ENCODE measurements at regions not wholly inside any gene's neighbourhood (a gene's known extent, or its start where the extent isn't known, plus 50 kb on each side); places are given as distances from the start of the nearest gene placed in this dataset.
"Not testable (repeated sequence)": the region's sequence is repeated elsewhere in the genome, so short reads cannot be mapped to it uniquely, and the experiment has no call there.

DNA sequence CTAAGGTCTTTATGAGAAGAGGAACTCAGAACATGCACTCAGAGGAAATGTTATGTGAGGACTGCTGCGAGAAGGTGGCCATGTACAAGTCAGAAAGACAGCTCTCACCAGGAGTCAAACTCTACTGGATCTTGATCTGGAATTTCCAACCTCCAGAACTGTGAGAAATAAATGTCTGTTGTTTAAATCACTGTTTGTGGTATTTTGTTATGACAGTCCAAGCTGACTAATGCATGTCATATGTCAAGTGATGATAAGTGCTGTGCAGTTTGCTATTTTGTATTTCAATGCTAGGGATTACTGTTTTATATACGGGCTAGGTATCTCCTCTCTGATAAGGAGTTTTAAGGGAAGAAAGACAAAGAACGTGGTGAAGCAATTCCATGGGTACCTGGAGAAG lies 162.3 kb downstream of the CPEB2 start:
- DNase-seq = no peak

DNA sequence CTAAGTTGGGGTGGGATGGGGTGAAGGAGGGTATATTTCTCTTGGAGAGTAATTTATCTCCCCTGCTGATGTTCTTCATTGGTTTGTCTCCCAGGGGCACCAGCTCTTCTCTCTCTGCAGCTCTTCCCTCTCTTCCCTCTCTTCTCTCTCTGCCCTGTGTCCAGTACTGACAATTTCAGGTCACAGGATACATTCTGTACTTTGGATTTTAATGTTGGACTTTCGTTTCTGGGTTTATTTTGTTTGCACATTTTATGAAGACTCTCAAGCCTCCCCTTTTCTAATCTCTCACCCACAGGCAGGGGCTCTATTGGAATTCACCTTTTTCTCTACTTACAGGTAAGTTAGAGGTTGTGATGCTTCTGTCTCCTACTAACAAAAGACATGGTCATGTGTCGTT lies 165.5 kb downstream of the CPEB2 start:
- DNase-seq = no peak

GRCh38 chr4:15168759-15169158 lies 166.5 kb downstream of the CPEB2 start:
- no peak for DNase-seq

- no peak for DNase-seq
Observed at GRCh38 chr4:15171725-15172124, 169.4 kb downstream of the CPEB2 start.

GRCh38 chr4:15173251-15173650 lies 171.0 kb downstream of the CPEB2 start:
- DNase-seq = no peak

- not testable (repeated sequence) for DNase-seq
Observed at GRCh38 chr4:15174168-15174567, 171.9 kb downstream of the CPEB2 start.

DNA sequence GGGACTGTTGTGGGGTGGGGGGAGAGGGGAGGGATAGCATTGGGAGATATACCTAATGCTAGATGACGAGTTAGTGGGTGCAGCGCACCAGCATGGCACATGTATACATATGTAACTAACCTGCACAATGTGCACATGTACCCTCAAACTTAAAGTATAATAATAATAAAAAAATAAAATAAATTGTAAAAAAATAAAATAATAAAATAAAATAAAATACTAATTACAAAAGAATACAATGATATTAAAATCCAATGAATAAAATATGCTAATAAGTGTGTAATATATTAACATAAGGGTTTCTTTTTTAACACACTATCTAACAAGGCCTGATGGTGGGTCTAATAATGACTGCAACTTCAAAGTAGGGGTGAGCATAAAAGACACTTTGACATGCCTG lies 177.6 kb downstream of the CPEB2 start:
- DNase-seq = not testable (repeated sequence)

DNA sequence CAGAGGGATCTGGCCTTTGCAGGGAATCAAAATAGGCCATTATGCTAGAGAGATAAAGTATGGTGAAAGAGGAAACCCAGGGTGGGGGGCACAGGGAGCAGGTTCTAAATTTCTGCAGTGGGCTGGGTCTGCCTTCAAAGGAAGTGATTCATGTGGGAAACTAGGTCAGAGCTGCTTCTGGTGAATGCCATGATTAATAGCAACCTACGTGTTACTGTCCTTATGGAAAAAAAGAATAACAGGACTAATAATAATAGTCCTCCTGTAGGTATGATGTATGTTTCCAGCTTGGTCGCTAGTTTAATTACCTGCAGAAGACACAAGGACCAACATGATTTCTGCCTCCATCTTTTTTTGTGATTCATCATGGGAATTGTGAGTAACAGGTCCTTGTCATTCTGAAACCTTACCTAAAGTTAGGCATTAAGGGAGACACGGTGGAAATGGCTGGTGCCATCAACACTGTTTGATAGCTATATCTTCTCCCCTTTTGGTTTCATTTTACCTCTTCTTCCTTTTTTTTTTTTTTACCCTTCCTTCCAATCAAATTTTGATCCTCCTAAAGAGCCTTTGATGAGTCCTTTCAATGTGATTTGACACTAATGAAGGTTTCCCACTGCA lies 180.4 kb downstream of the CPEB2 start:
- no peak for DNase-seq

DNA sequence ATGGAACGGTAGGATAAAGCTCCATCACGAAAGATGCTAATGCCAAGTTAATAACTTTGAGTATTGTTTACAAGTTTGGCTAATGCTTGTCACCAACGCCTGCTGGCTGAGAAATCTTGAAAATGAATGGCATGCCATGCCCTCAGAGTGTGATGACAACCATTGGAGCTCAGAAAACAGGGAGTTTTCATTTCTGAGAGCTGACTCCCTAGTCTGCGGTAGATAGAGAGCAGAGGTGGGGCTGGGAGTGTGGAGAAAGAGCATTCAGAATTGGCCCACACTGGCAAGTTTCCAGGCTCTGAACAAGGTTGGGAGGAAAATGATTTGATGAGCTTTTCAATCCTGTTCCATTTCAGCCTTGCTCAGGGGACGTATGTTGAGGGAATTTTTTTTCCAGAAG lies 183.9 kb downstream of the CPEB2 start:
- DNase-seq = no peak

DNA sequence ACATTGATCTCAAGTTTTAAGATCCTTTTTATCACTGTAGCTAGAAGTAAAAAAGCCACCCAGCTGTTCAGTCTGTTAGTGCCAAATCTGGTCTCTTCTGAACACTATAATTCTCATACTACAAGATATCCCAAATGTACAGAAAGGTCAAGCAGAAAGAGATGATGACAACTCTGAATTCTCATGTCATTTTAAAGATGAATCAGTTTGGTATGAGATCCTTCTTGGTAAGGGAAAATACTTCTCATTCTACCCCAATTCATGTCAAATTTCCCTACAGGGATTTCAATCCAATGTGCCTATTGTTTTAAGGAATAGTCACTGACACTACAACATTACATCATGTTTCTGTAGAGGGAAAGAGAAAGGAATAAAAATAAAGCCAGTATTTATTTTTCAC lies 184.5 kb downstream of the CPEB2 start:
- no peak for DNase-seq

DNA sequence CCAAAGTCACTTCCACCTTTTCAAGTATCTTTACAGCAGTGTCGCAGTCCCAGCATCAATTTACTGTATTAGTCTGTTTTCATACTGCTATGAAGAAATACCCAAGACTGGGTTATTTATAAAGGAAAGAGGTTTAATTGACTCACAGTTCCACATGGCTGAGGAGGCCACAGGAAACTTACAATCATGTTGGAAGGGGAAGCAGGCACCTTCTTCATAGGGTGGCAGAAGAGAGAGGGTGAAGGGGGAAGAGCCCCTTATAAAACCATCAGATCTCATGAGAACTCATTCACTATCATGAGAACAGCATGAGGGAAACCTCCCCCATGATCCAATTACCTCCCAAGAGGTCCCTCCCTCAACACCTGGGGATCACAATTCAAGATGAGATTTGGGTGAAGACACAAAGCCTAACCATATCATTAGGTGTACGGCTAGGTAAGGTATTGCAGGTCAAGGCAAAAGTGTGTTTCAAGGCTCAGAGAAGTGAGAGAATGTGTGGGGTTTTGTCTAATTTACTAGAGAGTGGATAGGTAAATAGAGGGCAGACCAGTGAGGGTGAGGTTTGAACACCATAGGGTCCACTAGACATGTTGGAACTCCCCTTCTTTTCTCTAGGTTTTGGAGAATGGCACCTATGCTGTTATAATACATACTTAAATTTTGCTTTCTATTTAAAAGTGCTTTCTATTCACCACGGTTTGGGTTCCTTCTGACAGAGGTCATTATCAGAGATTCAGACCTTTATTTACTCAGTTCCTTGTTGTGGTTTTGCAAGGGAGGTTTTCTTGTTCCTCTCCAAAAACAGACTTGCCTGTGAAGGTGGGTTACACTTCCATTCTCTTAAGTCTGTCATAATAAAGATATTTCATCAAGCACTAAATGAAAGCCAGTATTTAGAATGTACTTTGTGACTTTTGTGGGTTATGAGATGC lies 186.6 kb downstream of the CPEB2 start:
- DNase-seq = no peak

GRCh38 chr4:15194520-15194919 lies 192.2 kb downstream of the CPEB2 start:
- DNase-seq = no peak

DNA sequence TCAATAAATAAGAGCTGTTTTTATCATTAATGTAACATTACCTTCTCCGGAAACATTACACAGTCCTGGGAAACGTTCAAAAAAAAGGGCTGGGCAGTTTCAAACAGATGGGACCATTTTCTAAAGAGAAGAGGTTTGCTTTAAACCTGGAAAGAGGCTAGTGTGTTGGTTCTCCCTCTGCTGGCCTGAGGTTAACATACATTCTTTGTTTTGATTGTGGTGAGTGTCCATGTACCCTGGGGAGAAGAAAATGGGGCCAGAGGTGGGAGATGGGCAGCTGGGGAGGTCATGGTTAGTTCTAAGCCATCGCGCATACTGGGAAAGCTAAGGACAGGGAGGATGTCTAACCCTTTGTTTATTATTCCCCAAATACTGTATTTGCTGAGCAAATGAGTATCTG lies 194.7 kb downstream of the CPEB2 start:
- DNase-seq = peak in 1 of 2 experiments; percentile 0

DNA sequence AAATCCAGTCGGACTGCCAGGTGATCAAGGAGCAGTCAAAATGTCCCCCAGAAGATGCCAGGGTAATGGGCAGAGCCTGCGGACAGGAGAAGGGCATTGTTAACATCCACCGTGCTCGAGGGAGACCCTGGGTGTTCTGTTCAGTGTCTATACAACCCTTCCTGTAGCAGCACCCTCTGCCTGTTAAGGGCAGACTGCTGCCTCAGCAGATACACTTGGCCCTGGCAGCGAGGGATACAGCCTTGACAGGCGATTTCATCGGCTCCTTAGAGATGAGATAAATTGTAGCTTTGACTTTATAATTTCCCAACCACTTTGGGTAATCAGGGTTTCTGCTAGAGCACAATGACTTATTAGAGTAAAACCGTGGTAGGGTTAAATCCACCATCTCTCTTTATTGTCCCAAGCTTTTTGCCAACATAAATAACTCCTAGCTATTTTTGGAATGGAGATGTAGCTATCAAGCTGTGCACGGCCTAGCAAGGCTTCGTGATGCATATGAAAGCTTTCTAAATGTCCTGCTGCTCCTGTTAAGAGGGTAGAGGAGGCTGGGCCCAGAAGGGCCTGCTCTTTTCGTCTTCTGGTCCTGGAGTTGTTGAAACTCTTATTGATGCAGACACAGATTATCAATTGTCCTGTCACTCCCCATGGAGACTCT lies 195.9 kb downstream of the CPEB2 start:
- no peak for DNase-seq

DNA sequence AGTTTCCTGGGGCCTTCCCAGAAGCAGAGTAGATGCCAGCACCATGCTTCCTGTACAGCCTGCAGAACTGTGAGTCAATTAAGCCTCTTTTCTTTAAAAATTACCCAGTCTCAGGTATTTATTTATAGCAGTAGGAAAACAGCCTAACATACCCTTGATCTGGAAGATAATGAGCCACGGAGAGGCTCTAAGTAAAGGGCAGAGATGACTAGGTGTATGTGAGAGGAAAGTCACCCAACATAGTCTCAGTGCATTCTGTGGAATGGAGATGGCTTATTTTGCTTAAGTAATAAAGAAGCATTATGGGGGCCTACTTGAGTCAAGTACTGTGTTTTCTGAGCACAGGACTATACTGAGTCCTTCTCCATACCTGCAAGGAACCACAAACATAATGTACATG lies 199.5 kb downstream of the CPEB2 start:
- no peak for DNase-seq

DNA sequence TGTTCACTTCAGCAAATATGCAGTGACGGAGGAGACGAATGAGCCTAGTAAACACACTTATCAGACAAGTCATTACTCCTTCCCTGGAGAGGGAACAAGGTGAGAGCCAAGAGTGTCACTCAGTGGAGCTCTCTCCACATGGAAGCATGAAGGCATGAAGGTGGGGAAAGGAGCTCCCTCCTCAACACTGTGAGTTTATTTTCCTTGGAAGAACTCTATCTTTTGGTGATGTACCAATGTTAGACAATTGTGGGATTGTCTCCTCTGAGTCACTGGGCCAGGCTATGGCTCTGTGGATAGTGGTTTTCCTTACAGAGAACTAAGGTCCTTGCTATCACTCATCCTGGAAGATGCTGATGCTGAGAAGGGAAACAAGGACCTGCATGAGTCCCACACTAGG lies 200.2 kb downstream of the CPEB2 start:
- DNase-seq = no peak

- DNase-seq = not testable (repeated sequence)
Observed at GRCh38 chr4:15206526-15206925, 204.2 kb downstream of the CPEB2 start.

- no peak for DNase-seq
Observed at GRCh38 chr4:15213302-15213970, 211.2 kb downstream of the CPEB2 start.

DNA sequence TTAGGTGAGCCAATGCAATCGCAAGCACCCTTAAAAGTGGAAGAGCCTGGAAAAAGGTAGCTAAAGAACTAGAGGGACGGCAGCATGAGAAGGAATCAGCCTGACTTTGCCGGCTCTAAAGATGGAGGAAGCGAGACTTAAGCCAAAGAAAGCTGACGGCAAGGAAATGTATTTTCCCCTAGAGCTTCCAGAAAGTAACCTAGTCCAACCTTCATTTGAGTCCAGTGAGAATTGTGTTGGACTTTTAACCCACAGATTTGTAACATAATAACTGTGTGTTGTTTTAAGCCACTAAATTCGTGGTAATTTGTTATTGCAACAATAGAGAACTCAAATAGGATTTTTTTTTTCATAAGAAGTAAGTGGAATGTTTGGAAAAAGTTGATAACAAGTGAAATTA lies 212.7 kb upstream of the C1QTNF7 start:
- DNase-seq = no peak

- DNase-seq = no peak
Observed at GRCh38 chr4:15226203-15226602, 201.6 kb upstream of the C1QTNF7 start.

- peak; percentile 43 to 54 for DNase-seq
Observed at GRCh38 chr4:15231265-15232091, 196.4 kb upstream of the C1QTNF7 start.
